Inflammatory macrophage treated with lipopolysaccharide for 1 hour (primary cell): ENCODE measurements at regions not wholly inside any gene's neighbourhood (a gene's known extent, or its start where the extent isn't known, plus 50 kb on each side); places are given as distances from the start of the nearest gene placed in this dataset.
"Not testable (repeated sequence)": the region's sequence is repeated elsewhere in the genome, so short reads cannot be mapped to it uniquely, and the experiment has no call there.

Experiments
- DNase-seq, 2 donors: peaks; one replicate each; pipeline ENCODE4 v3.0.0-alpha.2; 2020 to 2022

GRCh38 chr14:23751616-23752015 is 115.5 kb downstream of the DHRS2 start:
- DNase-seq: no peak

DNA sequence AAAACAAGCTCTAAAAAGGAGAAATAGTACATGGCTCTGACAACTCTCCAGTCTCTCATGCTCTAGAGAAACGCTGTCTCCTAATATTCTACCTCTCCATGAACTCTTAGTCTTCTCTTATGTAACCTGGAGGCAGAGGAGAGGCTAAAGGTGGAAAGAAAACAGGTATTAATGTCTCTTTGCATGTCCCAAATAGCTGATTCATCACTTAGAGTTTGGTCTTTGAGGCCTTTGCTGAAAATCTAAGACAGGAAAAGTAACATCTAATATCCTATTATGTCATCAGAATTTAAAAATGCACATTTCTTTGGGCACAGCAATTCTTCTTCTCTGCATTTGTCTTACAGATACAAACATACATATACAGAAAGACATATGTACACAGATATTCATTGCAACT is 127.2 kb downstream of the DHRS2 start:
- no peak for DNase-seq

DNA sequence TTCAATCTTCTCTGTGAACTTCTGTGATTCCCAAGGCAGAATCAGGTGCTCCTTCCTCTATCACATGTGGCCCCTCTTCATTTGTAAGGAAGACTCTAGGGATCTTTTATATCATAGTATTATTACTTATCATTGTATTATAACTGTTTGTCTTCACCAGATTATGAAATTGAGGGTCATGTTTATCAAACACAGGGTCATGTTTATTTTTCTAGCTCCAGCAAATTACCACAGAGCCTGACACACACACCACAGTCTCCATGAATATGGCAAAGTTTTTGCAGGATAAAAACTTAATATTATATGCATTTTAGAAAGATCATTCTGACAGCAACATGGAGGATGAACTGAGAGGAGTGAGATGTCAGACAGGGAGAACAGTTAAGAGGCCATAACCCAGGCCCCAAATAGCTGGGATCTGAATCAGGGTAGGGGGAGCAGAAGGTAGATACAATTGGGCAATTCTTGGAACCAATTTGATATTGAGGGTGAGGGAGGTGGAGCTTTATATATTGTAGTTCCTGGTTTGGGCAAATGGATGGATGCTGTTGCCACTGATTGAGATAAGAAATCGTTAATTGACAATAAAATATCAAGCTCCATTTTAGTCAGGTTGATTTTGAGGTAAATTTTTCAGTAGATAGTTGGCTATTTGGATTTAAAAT is 130.7 kb downstream of the DHRS2 start:
- DNase-seq: no peak

DNA sequence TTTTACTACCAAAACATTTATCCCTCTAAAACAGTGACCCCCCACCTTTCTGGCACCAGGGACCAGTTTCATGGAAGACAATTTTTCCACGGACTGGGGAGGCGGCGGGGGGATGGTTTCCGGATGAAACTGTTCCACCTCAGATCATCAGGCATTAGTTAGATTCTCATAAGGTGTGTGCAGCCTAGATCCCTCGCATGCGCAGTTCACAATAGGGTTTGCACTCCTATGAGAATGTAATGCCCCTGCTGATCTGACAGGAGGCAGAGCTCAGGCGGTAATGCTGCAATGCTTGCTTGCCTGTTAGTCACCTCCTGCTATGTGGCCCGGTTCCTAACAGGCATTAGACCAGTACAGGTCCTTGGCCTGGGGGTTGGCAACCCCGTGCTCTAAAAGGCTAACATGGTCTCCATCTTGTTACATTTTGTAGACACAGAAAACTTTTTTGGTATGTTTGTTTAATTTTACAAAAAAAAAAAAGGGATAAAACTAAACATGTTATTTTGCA is 133.1 kb downstream of the DHRS2 start:
- DNase-seq: not testable (repeated sequence)

DNA sequence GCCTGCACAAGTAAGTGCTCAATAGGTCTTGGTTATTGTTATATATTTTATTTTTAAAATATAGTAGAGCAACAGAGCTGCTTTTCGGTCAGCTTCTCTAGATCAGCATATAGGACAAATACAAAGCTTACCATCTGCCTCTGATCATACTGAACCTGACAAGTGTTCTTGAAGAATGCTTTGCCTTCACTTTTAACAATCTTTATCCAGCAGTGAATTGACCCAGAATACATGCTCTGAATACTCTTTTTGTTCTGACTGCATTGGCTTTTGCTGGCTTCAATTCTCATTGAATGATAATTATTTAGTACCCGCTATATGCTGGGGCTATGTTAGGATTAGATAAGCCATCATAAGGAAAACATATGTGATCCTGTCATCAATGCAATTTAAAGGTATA is 137.8 kb downstream of the DHRS2 start:
- no peak for DNase-seq

- no peak for DNase-seq
These were observed 140.1 kb downstream of the DHRS2 start for GRCh38 chr14:23776296-23776695.

- DNase-seq: no peak
These were observed 149.0 kb downstream of the DHRS2 start for GRCh38 chr14:23785208-23785607.

GRCh38 chr14:23787436-23787835 is 151.3 kb downstream of the DHRS2 start:
- DNase-seq: peak; percentile 1 to 6

GRCh38 chr14:23789696-23790095 is 153.5 kb downstream of the DHRS2 start:
- no peak for DNase-seq

DNA sequence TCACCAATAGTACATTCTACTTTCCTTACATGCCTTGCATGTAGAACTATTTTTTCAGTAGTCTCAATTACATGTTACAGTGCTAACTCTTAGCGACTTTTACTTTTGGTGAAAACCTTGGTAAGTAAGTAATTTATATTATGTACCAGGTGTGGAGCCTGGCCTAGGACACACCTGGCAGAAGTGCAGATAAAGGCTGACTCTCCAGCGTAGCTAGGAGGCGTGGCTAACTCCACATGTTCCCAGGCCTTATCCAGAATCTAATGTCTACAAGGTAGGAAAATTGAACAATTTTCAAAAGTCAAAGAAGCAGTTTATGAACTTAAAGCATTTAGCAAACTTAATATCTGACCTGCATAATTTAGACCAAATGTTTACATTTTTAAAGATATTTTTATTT is 157.4 kb downstream of the DHRS2 start:
- no peak for DNase-seq

DNA sequence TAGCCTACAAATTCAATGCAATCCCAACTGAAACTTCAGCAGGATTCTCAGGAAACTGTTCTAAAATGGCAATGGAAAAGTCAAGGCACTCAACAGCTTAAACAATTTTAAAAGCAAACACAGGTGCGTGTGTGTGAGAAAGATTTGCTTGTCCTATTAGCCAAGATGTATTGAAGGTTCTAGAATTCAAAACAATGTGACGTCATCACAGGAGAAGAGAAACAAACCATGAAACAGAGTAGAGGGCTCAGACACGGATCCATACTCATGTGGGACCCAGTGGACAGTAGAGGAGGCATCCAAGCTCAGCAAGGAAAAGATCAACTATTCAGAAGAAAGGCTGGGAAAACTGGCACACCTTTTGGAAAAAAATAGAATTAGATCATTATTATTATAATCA is 152.8 kb upstream of the DHRS4 start:
- no peak for DNase-seq

- DNase-seq: no peak
These were observed 151.8 kb upstream of the DHRS4 start for GRCh38 chr14:23801766-23802165.

- no peak for DNase-seq
These were observed 148.8 kb upstream of the DHRS4 start for GRCh38 chr14:23804817-23805216.

DNA sequence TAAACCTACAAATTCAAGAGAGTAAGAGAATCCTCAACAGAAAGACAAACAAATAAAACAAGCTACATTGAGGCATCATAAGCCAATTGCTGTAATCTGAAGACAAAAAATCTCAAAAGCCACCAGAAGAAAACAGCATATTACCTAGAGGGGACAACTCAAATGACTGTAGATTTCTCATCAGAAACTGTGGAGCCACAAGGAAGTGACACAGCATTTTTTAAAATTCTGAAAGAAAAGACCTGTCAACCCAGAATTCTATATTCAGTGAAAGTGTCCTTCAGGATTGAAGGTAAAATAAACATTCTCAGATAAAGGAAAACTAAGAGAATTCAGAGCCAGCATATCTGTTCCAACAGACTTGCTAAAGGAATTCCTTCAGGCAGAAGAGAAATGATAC is 147.8 kb upstream of the DHRS4 start:
- no peak for DNase-seq

GRCh38 chr14:23814527-23815256 is 138.9 kb upstream of the DHRS4 start:
- no peak for DNase-seq

- DNase-seq: no peak
These were observed 137.2 kb upstream of the DHRS4 start for GRCh38 chr14:23816371-23816770.

DNA sequence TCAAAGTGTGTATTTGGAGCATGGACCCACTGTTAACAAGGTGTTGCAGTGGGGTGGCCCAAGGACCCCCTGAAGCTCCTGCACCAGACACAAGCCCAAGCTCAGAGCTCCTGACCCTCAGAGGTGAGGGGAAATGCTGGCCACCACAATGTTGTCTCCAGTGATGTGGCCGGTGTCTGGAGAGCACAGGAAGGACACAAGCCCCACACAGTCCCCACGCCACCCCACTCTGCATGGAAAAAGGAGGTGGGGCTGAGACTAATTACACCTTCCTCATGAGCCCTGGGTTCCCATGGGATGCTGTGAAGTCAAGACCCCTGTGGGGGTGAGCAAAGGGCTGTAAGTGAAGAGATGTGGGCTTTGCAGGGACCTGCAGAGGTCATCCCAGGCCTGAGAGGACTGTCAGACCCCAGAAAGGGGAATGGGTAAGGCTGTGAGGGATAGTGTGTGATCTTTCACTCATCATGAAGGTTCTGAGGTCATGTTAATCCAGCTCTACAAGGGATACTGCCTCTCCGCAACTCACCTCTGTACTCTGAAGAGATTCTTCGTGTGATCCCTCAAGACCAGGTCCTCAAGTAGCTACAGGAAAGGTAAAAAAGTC is 136.3 kb upstream of the DHRS4 start:
- DNase-seq: no peak

DNA sequence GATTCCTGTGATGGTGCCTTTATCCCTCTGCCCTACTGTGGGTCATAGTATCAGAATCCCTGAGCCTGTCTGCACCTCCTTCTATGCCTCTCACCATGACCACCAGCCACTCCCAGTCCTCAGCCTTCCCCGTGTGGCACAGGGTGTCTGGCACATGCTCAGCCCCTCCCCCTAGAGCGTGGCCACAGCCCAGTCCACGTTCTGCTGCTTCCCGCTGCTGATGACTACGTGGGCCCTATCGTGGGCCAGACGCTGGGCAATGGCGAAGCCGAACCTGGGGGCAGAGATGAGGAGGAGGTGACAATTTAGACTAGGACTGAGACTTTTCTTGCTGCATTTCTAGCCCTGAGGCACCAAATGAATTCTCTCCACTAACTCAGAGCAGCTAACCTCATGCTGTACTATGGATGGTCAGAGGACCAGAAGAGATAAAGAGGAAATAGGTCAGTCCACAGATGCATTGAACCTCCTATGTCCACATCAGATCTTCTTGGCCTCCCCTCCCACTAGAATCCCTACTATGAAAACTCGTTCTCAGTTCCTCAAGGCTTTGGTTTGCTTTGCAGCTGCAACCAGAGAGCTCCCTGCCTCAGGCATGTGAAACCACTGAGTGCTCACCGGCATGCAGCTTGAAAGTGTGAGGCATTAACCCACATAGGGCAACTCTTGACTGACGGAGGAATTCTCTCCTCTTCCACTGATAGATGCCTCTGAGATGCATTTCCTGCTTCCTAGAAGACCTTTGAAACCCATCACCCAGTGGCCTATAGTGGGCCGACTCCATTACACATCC is 126.3 kb upstream of the DHRS4 start:
- peak; percentile 3 to 6 for DNase-seq

DNA sequence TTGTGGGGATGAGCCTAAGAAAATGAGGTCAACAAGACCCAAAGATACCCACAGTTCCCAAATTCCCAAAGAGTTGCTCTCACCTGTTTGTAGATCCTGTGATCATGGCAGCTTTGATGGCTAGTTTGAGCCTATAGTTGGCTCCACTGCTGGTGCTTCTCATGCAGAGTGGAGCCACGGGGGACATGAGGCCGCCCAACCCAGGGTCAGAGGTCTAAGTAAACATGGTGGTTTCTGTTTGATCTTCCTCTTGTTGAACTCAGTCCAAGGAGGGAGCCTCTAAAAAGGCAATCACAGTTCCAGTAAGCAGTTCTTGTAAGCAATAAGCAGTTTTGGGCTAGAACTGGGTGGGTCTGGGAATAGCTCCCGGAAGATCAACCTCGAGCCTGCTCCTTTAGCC is 125.6 kb upstream of the DHRS4 start:
- no peak for DNase-seq

DNA sequence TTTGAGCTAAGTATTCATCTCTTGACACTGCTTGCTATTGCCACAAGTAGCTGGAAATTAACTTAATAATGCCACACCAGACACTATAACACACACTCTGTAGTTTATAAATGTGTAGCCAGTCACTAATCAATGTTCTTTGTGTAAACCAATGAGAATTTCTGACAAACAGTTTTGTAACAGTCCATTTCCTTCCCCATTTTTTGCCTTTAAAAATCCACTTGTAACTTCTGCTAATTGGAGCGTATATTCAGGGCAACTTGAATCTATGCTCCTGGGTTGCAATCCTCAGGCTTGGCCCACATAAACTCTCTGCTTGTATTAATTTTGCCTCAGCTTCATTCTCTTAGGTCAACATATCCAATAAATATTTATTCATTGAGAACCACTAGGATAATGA is 125.0 kb upstream of the DHRS4 start:
- DNase-seq: peak; percentile 61 to 75

- peak; percentile 13 to 19 for DNase-seq
These were observed 123.7 kb upstream of the DHRS4 start for GRCh38 chr14:23829736-23830471.

DNA sequence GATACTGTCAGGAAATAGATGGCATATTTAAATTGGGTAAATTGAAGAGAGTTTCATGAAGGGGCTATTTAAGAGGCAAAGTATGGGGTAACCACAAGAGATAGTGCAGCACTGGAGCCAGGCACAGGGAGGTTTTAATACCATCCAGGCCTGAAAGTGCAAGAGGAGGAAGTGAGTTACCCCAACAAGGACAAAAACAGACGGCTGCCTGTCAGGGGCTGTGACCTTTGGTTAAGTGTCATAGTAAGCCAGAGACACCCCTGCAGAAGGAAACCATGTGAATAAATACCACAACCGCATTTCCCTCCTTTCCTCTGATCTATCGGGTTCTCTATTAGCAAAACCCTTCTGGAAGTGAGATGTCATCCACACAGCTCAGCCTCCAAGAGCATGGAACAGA is 122.0 kb upstream of the DHRS4 start:
- peak in 1 of 2 donors; percentile 6 for DNase-seq

- no peak for DNase-seq
These were observed 91.9 kb upstream of the DHRS4 start for GRCh38 chr14:23861666-23862065.
